Fibroblast of villous mesenchyme (primary cell): ENCODE measurements at regions not wholly inside any gene's neighbourhood (a gene's known extent, or its start where the extent isn't known, plus 50 kb on each side); places are given as distances from the start of the nearest gene placed in this dataset.

Experiments
- DNase-seq: peaks from one replicate; pipeline ENCODE4 v3.0.0-alpha.2; 2010; ENCODE audit warnings: low read depth
- H3K4me3 ChIP-seq: 2 replicates; pipeline ENCODE4 v1.5.1; 2011; ENCODE audit warnings: low read depth, mild to moderate bottlenecking, low read length
- CTCF ChIP-seq: IDR thresholded peaks from 2 replicates; pipeline ENCODE4 v1.5.1; 2012; ENCODE audit warnings: low read depth, mild to moderate bottlenecking, low read length; ENCODE audit not compliant: insufficient read depth

DNA sequence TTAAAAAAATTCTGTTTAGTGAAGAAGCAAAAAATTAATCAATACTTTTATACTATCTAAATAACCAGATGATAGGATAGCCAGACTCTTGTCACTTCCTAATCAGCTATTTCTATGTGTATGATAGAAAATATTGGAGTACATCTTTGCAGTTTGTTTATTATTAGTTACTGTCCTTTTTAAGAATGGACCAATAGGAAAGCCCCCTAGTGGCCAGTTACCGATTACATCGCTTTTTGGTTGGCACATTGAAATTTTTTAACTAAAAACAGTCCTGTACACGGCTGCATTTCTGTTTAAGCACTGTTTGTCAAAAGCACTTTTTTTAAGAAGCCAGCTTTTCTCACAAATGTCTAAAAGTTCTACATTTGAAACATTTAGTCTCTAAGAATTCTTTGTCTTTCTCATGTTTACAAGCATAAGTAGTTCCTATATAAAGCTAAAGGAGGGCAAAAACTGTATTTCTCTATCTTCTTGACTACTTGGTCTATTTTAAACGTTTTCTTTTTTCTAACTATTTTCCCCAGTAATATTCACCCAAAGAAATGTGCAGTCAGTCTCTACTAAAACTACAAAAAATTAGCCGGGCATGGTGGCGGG, 253.2 kb upstream of the LRTM1 start:
- peak; percentile 64 for DNase-seq
- TF ChIP-seq CTCF, result peak; percentile 69
- H3K4me3 ChIP-seq, result no peak overlapping the region

GRCh38 chr3:55180161-55180560, 252.3 kb upstream of the LRTM1 start:
- TF ChIP-seq CTCF, result no peak
- no peak for DNase-seq
- H3K4me3 ChIP-seq, result no peak overlapping the region

- TF ChIP-seq CTCF, result no peak
- no peak for DNase-seq
These were observed 250.5 kb upstream of the LRTM1 start for GRCh38 chr3:55178336-55178735.

DNA sequence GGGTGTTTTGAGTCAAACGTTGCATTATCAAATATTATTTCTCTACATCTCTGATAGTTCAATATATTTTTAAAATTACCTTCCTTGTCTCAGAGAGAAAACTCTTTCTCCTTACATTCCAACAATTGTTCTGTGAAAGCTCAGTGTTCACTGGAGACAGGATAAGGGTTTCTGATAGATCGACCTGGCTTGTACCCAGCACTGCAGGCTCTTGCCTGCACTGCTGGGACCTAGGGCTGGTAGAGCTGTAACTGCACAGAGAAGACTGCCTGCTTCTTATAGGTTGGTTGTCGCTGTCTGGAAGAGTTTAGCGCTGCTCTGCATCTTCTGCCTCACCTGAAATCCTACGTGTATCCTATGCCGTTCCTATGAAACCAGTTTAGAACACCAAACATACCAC, 249.9 kb upstream of the LRTM1 start:
- DNase-seq, result no peak
- no peak overlapping the region for H3K4me3 ChIP-seq

More at GRCh38 chr3:55178336-55178735, 250.5 kb upstream of the LRTM1 start:
- no peak overlapping the region for H3K4me3 ChIP-seq

DNA sequence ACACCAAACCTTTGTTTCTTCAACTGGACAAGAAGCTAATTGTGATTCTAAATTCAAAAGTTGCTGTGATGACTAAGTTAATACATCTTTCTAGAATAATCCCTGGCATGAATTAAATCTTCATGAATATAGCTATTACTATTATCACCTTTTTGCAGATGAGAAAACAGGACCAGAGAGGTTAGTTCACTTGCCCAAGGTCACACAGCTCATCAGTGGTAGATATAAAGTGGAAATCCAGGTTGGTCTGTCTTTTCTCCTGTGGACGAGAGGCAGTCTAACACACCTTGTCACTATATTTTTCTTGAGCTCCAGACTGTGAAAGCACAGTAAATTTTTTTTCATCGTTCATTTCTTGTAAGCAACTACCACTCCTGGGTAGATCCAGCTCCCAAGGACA, 247.6 kb upstream of the LRTM1 start:
- no peak for TF ChIP-seq CTCF
- DNase-seq, result no peak
- no peak overlapping the region for H3K4me3 ChIP-seq

More for the DNA sequence above, 249.9 kb upstream of the LRTM1 start:
- no peak for TF ChIP-seq CTCF

DNA sequence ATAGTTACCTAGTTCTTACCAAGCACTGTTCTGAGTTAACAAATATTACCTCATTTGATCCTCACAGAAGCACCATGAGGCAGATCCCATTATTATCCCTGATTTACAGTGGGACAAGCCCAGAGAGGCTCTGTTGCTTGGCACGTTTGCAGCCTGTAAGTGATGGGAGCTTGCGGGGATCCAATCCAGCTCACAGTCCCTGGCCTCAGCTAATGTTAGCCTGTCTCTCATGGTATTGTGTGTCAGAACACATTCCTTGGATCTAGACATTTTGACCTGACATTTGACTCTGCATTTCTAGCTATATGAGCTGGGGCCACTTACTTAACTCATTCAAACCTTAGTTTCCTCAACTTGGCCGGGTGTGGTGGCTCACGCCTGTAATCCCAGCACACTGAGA, 246.9 kb upstream of the LRTM1 start:
- no peak for DNase-seq
- no peak overlapping the region for H3K4me3 ChIP-seq

More for the DNA sequence above, 246.9 kb upstream of the LRTM1 start:
- TF ChIP-seq CTCF, result no peak
